A549 (cell line): ENCODE measurements at regions not wholly inside any gene's neighbourhood (a gene's known extent, or its start where the extent isn't known, plus 50 kb on each side); places are given as distances from the start of the nearest gene placed in this dataset.

Experiments
- CTCF ChIP-seq: fragments of >200 bp; sonication (Bioruptor Twin); formaldehyde crosslinking; IDR thresholded peaks from 3 replicates; pipeline ENCODE4 v1.5.1; 2016
- ELK1 ChIP-seq: fragments of 150-350 bp; IDR thresholded peaks from 2 replicates; pipeline ENCODE4 v1.6.1; 2014; ENCODE audit warnings: low read depth, mild to moderate bottlenecking, low read length
- FOSL2 ChIP-seq, 2 experiments: fragments of 450-650 bp in 1 of 2; fragments of >200 bp in 1 of 2; sonication (Bioruptor Twin) in 1 of 2; formaldehyde crosslinking; IDR thresholded peaks; 2 replicates each; pipeline versions ENCODE4 v1.5.0 to v1.6.1; 2016 to 2020; ENCODE audit warnings: mild to moderate bottlenecking in 1 of 2, moderate library complexity in 1 of 2
- POLR2AphosphoS2 ChIP-seq: conservative IDR thresholded peaks from 2 replicates; pipeline ENCODE4 v1.6.1; 2012; ENCODE audit warnings: low read length, improper control_type of control experiment, inconsistent platforms

DNA sequence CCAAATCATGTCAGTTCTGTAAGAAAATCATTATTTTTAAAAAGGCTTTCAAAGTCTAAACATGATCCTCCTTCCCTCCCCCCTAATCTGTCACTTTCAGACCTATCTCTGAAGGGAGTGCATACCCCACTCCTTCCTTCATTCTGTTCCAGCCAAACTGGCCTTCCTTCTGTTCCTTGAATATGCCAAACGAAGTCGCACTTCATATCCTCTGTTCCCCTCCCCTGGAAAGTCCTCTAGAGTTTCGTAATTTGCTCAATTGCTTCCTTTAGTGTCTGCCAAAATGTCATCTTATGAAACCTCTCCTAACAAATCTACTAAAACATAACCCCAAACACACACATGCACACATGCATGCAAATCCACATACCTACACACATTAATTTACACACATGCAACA lies 69.5 kb upstream of the TUSC7 start:
- no peak for TF ChIP-seq FOSL2 (IDR thresholded peaks at IDR 0.05)
- TF ChIP-seq FOSL2 (CRISPR knock-in tag; IDR thresholded peaks at IDR 0.05), result no peak
- no peak for TF ChIP-seq CTCF
- TF ChIP-seq POLR2AphosphoS2, result no peak
- no peak for TF ChIP-seq ELK1
